Sigmoid colon (tissue), 6 donors: ENCODE measurements at regions not wholly inside any gene's neighbourhood (a gene's known extent, or its start where the extent isn't known, plus 50 kb on each side); places are given as distances from the start of the nearest gene placed in this dataset.
A peak's percentile ranks its signal among the peaks of the same experiment; 100 is the strongest.

Experiments used
- DNase-seq: peaks from one replicate; pipeline ENCODE4 v3.0.0-alpha.2; 2019
- H3K27ac ChIP-seq, 4 donors: fragments of 200-600 bp; sonication (generic); one replicate each; pipeline ENCODE4 v1.5.1; 2016 to 2019; ENCODE audit warnings: mild to moderate bottlenecking in 1 of 4
- H3K27me3 ChIP-seq, 3 donors: fragments of 200-600 bp; sonication (generic); one replicate each; pipeline ENCODE4 v1.5.1; 2019; ENCODE audit warnings: mild to moderate bottlenecking in 1 of 3
- H3K36me3 ChIP-seq, 4 donors: fragments of 200-600 bp; sonication (generic); one replicate each; pipeline ENCODE4 v1.5.1; 2016 to 2019
- H3K4me1 ChIP-seq, 4 donors: fragments of 200-600 bp; sonication (generic); one replicate each; pipeline ENCODE4 v1.5.1; 2017 to 2019
- H3K4me3 ChIP-seq, 4 donors: fragments of 200-600 bp; sonication (generic); one replicate each; pipeline ENCODE4 v1.5.1; 2017 to 2019; ENCODE audit warnings: mild to moderate bottlenecking in 2 of 4, moderate library complexity in 1 of 4
- H3K9me3 ChIP-seq, 4 donors: fragments of 200-600 bp in 3 of 4; sonication (generic) in 3 of 4; one replicate each; pipeline versions ENCODE4 v1.5.1 to v1.6.1; 2013 to 2019
- CTCF ChIP-seq, 4 experiments: fragments of 450-650 bp in 3 of 4; fragments of 200-600 bp in 1 of 4; IDR thresholded peaks; one replicate each; pipeline ENCODE4 v1.5.1; 2016 to 2019; ENCODE audit warnings: antibody characterized with exemption in 4 of 4, mild to moderate bottlenecking in 3 of 4, moderate library complexity in 2 of 4
- EP300 ChIP-seq, 4 donors: sonication (generic); formaldehyde crosslinking; IDR thresholded peaks; one replicate each; pipeline ENCODE4 v1.6.1; 2017; ENCODE audit warnings: antibody characterized with exemption in 4 of 4
- POLR2A ChIP-seq, 2 donors: fragments of 450-650 bp; IDR thresholded peaks; one replicate each; pipeline ENCODE4 v1.6.1; 2016; ENCODE audit warnings: antibody characterized with exemption in 2 of 2, mild to moderate bottlenecking in 2 of 2, moderate library complexity in 2 of 2
- POLR2AphosphoS5 ChIP-seq, 4 donors: sonication (generic); formaldehyde crosslinking; IDR thresholded peaks; one replicate each; pipeline ENCODE4 v1.6.1; 2017; ENCODE audit warnings: antibody characterized with exemption in 4 of 4
- WGBS, 2 donors: extraction: QIAGEN DNeasy Blood & Tissue Kit; methylation state at CpG; one replicate each; pipeline ENCODE4 v1.1.7; 2013; 5-methylcytosine and 5-hydroxymethylcytosine counted together
- intact Hi-C: fragments of 100-400 bp; cut with DNase I; formaldehyde crosslinking; loops from one replicate; pipeline ENCODE4 v1.15.1; 2023
- donor health status: healthy with polysubstance abuse.
- donor health status: healthy.

- DNase-seq = no peak
- H3K4me1 ChIP-seq = peaks cover 0 to 44% (median 32%) of the 10 kb centered on the region in 4 donors
- intact Hi-C loops = no loop called here
- H3K4me3 ChIP-seq = no peak overlapping the region
- H3K27me3 ChIP-seq = no peaks in the 10 kb centered on the region
- no peaks in the 10 kb centered on the region for H3K36me3 ChIP-seq
- 57 to 58% methylated on average over 3 of the region's 3 CpGs for WGBS, 2 donors
- no peaks in the 10 kb centered on the region for H3K9me3 ChIP-seq
- no peak for TF ChIP-seq CTCF (IDR thresholded peaks at IDR 0.05)
- no peak for TF ChIP-seq POLR2AphosphoS5 (IDR thresholded peaks at IDR 0.05)
- TF ChIP-seq EP300 (IDR thresholded peaks at IDR 0.05) = no peak
- TF ChIP-seq POLR2A (IDR thresholded peaks at IDR 0.05) = no peak
- H3K27ac ChIP-seq = no peak overlapping the region
These were observed 66.6 kb upstream of the HAND1 start for GRCh38 chr5:154544646-154545045.

GRCh38 chr5:154543380-154543779 is 65.4 kb upstream of the HAND1 start:
- H3K27me3 ChIP-seq = no peaks in the 10 kb centered on the region
- H3K4me3 ChIP-seq = no peak overlapping the region
- TF ChIP-seq EP300 (IDR thresholded peaks at IDR 0.05) = no peak
- TF ChIP-seq POLR2AphosphoS5 (IDR thresholded peaks at IDR 0.05) = no peak
- no peak for TF ChIP-seq CTCF (IDR thresholded peaks at IDR 0.05)
- no peak for TF ChIP-seq POLR2A (IDR thresholded peaks at IDR 0.05)
- H3K9me3 ChIP-seq = no peaks in the 10 kb centered on the region
- H3K36me3 ChIP-seq = no peaks in the 10 kb centered on the region
- intact Hi-C loops = no loop called here
- 67 to 71% methylated on average over 5 of the region's 5 CpGs for WGBS, 2 donors
- no peak for DNase-seq
- H3K27ac ChIP-seq = peak overlapping the region in 3 of 4 donors; percentile 71 to 80 (median 79)
- H3K4me1 ChIP-seq = peaks cover 0 to 44% (median 32%) of the 10 kb centered on the region in 4 donors

- Histone ChIP-seq H3K4me1 (peaks cover 0 to 44% (median 32%) of the 10 kb centered on the region in 4 donors), H3K36me3 (no peaks in the 10 kb centered on the region), H3K9me3 (no peaks in the 10 kb centered on the region), H3K27me3 (no peaks in the 10 kb centered on the region), H3K27ac (peak overlapping the region in 3 of 4 donors; percentile 71 to 80 (median 79)), H3K4me3 (no peak overlapping the region)
- DNase-seq = no peak
- no peak for TF ChIP-seq CTCF (IDR thresholded peaks at IDR 0.05)
- peak in 2 of 4 donors; percentile 45 to 52 for TF ChIP-seq POLR2AphosphoS5 (IDR thresholded peaks at IDR 0.05)
- intact Hi-C loops = no loop called here
- WGBS, 2 donors = 60 to 73% methylated on average over 5 of the region's 5 CpGs
These were observed 64.6 kb upstream of the HAND1 start for GRCh38 chr5:154542581-154542980.

GRCh38 chr5:154542000-154542399 is 64.0 kb upstream of the HAND1 start:
- peak overlapping the region in 1 of 4 donors; percentile 3 for H3K4me3 ChIP-seq
- H3K4me1 ChIP-seq = peaks cover 0 to 44% (median 32%) of the 10 kb centered on the region in 4 donors
- no peak for TF ChIP-seq CTCF (IDR thresholded peaks at IDR 0.05)
- no peak for TF ChIP-seq POLR2A (IDR thresholded peaks at IDR 0.05)
- no peak for TF ChIP-seq EP300 (IDR thresholded peaks at IDR 0.05)
- no peak for TF ChIP-seq POLR2AphosphoS5 (IDR thresholded peaks at IDR 0.05)
- 58 to 77% methylated on average over 6 of the region's 6 CpGs for WGBS, 2 donors
- H3K36me3 ChIP-seq = no peaks in the 10 kb centered on the region
- no peaks in the 10 kb centered on the region for H3K9me3 ChIP-seq
- no peaks in the 10 kb centered on the region for H3K27me3 ChIP-seq
- no peak for DNase-seq
- intact Hi-C loops = no loop called here
- peak overlapping the region in 3 of 4 donors; percentile 71 to 80 (median 79) for H3K27ac ChIP-seq

- Histone ChIP-seq H3K4me3 (peak overlapping the region in 1 of 4 donors; percentile 3), H3K36me3 (no peaks in the 10 kb centered on the region), H3K4me1 (peaks cover 0 to 44% (median 32%) of the 10 kb centered on the region in 4 donors), H3K27ac (peak overlapping the region in 3 of 4 donors; percentile 71 to 80 (median 79)), H3K9me3 (no peaks in the 10 kb centered on the region), H3K27me3 (no peaks in the 10 kb centered on the region)
- no peak for TF ChIP-seq POLR2A (IDR thresholded peaks at IDR 0.05)
- peak in 1 of 4 donors; percentile 34 for TF ChIP-seq EP300 (IDR thresholded peaks at IDR 0.05)
- TF ChIP-seq POLR2AphosphoS5 (IDR thresholded peaks at IDR 0.05) = peak in 1 of 4 donors; percentile 51
- TF ChIP-seq CTCF (IDR thresholded peaks at IDR 0.05) = peak in 1 of 4 experiments; percentile 14
- intact Hi-C loops = no loop called here
- no peak for DNase-seq
- 24 to 47% methylated on average over 11 of the region's 11 CpGs for WGBS, 2 donors
These were observed 63.5 kb upstream of the HAND1 start for GRCh38 chr5:154541553-154541952.
